GM12865 (cell line): ENCODE measurements at regions not wholly inside any gene's neighbourhood (a gene's known extent, or its start where the extent isn't known, plus 50 kb on each side); places are given as distances from the start of the nearest gene placed in this dataset.

Experiments
- DNase-seq: peaks from one replicate; pipeline ENCODE4 v3.0.0; 2010; ENCODE audit warnings: low read depth
- H3K4me3 ChIP-seq: 2 replicates; pipeline ENCODE4 v1.5.1; 2011; ENCODE audit warnings: mild to moderate bottlenecking, low read depth, low read length, control low read depth
- CTCF ChIP-seq: IDR thresholded peaks from 2 replicates; pipeline ENCODE4 v1.5.1; 2011; ENCODE audit warnings: low read length, control low read depth, low read depth, inconsistent platforms; ENCODE audit not compliant: insufficient read depth; ENCODE audit errors: missing control alignments

GRCh38 chr4:66606908-66607307, 936.6 kb upstream of the EPHA5 start:
- no peak overlapping the region for H3K4me3 ChIP-seq
- TF ChIP-seq CTCF = no peak
- DNase-seq = no peak

- DNase-seq = no peak
- no peak for TF ChIP-seq CTCF
- H3K4me3 ChIP-seq = no peak overlapping the region
These were observed 935.9 kb upstream of the EPHA5 start for GRCh38 chr4:66606215-66606614.

GRCh38 chr4:66604192-66604591, 933.9 kb upstream of the EPHA5 start:
- no peak for TF ChIP-seq CTCF
- H3K4me3 ChIP-seq = no peak overlapping the region
- no peak for DNase-seq

- no peak overlapping the region for H3K4me3 ChIP-seq
- no peak for DNase-seq
- TF ChIP-seq CTCF = no peak
These were observed 932.3 kb upstream of the EPHA5 start for GRCh38 chr4:66602622-66603021.

- DNase-seq = no peak
- no peak overlapping the region for H3K4me3 ChIP-seq
- TF ChIP-seq CTCF = no peak
These were observed 921.7 kb upstream of the EPHA5 start for GRCh38 chr4:66591968-66592367.

GRCh38 chr4:66590488-66591215, 920.4 kb upstream of the EPHA5 start:
- DNase-seq = no peak

More at GRCh38 chr4:66590488-66591215, 920.4 kb upstream of the EPHA5 start:
- no peak overlapping the region for H3K4me3 ChIP-seq
- TF ChIP-seq CTCF = no peak
